OCI-LY1 (cell line): ENCODE measurements at regions not wholly inside any gene's neighbourhood (a gene's known extent, or its start where the extent isn't known, plus 50 kb on each side); places are given as distances from the start of the nearest gene placed in this dataset.

Experiments
- EZH2 ChIP-seq: fragments of 200-600 bp; sonication (generic), shearing (Covaris generic); IDR thresholded peaks from 2 replicates; pipeline ENCODE4 v1.8.0; 2017; ENCODE audit warnings: borderline replicate concordance, mixed run types, mild to moderate bottlenecking, antibody characterized with exemption, low read length, moderate library complexity, mixed read lengths
- TF ChIP-seq, protein P1 (sequence below): fragments of 200-600 bp; sonication (generic), shearing (Covaris generic); IDR thresholded peaks from 2 replicates; pipeline ENCODE4 v1.5.1; 2017; ENCODE audit warnings: mild to moderate bottlenecking, antibody characterized with exemption, low read length, moderate library complexity, mixed read lengths

DNA sequence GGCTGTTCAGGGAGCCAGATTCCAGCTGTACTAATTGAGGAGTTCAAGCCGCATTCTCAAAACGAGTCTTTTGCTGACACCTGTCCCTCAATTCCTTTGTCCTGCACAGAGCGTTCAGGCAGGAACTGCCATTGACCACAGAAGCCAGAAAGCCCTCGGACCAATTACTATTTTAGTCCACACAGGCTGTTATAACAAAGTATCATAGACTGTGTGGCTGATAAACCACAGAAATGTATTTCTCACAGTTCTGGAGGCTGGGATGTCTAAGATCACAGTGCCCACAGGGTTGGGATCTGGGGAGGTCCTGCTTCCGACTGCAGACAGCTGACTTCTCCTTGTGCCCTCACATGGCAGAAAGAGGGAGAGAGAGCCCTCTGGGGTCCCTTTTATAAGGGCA lies 119.8 kb upstream of the ATP6AP2 start:
- TF ChIP-seq, protein P1, sequence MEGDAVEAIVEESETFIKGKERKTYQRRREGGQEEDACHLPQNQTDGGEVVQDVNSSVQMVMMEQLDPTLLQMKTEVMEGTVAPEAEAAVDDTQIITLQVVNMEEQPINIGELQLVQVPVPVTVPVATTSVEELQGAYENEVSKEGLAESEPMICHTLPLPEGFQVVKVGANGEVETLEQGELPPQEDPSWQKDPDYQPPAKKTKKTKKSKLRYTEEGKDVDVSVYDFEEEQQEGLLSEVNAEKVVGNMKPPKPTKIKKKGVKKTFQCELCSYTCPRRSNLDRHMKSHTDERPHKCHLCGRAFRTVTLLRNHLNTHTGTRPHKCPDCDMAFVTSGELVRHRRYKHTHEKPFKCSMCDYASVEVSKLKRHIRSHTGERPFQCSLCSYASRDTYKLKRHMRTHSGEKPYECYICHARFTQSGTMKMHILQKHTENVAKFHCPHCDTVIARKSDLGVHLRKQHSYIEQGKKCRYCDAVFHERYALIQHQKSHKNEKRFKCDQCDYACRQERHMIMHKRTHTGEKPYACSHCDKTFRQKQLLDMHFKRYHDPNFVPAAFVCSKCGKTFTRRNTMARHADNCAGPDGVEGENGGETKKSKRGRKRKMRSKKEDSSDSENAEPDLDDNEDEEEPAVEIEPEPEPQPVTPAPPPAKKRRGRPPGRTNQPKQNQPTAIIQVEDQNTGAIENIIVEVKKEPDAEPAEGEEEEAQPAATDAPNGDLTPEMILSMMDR = no peak
- TF ChIP-seq EZH2 = no peak
